Vagina (tissue), 2 donors: ENCODE measurements at regions not wholly inside any gene's neighbourhood (a gene's known extent, or its start where the extent isn't known, plus 50 kb on each side); places are given as distances from the start of the nearest gene placed in this dataset.

Source experiments
- CTCF ChIP-seq, 3 experiments: fragments of 450-650 bp in 2 of 3; fragments of 200-600 bp in 1 of 3; sonication (generic) in 1 of 3; IDR thresholded peaks; one replicate each; pipeline ENCODE4 v1.5.1; 2017 to 2019; ENCODE audit warnings: antibody characterized with exemption in 3 of 3, mild to moderate bottlenecking in 2 of 3, moderate library complexity in 2 of 3
- POLR2A ChIP-seq, 2 donors: fragments of 450-650 bp; IDR thresholded peaks; one replicate each; pipeline ENCODE4 v1.6.1; 2017; ENCODE audit warnings: antibody characterized with exemption in 2 of 2, mild to moderate bottlenecking in 2 of 2, moderate library complexity in 2 of 2

- no peak for TF ChIP-seq CTCF (IDR thresholded peaks at IDR 0.05)
- no peak for TF ChIP-seq POLR2A (IDR thresholded peaks at IDR 0.05)
Measured at GRCh38 chr13:73732350-73732749, 401.9 kb downstream of the KLF12 start.
